Activated CD4-positive, alpha-beta T cell treated with anti-CD3 and anti-CD28 coated beads, Interleukin-2, amount 50 U/mL, for 1 hour (primary cell): ENCODE measurements at regions not wholly inside any gene's neighbourhood (a gene's known extent, or its start where the extent isn't known, plus 50 kb on each side); places are given as distances from the start of the nearest gene placed in this dataset.

Experiments
- DNase-seq: peaks from one replicate; pipeline ENCODE4 v3.0.0-alpha.2; 2020

- no peak for DNase-seq
These were observed 275.4 kb downstream of the NFKBIZ start for GRCh38 chr3:102124704-102125103.

- no peak for DNase-seq
These were observed 276.1 kb downstream of the NFKBIZ start for GRCh38 chr3:102125197-102125993.

DNA sequence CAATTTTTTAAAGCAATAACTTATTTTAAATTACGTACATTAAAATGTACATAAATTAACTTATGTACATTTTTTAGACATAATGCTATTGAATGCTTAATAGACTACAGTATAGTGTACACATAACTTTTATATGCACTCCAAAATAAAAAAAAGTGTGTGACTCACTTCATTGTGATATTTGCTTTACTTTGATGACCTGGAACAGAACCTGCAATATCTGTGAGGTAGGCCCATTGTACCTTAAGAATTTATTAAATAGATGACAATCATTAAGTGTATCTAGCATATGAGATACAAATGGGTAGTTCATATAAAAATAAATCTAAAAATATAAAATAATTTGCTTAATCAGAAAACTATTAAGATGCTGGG lies 276.7 kb downstream of the NFKBIZ start:
- no peak for DNase-seq

DNA sequence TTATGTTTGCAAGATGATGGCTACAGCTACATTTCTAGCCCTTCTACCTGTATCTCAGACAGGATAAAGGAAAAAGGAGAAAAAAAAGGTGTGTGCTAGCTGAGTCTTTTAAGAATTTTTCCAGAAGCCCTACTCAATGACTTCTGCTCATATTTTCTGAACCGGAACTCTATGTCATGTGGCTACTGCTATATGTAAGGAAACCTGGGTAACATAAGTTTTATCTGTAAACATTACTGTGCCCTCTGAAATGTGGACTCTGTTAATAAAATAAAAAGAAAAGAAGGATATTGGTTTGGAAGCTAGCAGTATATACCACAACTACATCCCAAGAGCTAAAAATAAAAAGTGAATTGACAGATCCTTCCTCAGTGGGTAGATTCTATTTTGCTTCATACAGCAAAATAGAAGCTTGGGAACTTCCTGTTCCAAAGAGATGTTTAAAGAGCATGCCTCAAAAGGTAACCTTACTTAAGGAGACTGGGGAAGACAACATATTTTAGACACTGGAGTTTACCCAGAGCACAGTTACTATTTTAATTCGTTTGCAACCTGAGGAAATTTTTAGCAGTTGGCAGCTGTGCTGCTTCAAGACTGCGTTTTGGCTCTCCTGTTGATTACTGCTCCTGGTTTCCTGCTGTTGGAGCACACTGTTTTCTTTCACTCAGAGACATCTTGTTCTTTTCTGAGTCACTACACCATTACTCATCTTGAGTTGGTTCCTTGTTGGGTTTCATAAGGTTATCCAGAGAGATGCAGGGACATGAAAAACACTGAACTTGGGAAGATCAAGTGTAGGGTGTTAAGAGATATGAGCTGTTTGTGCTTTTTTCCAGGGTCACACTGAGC lies 280.7 kb downstream of the NFKBIZ start:
- DNase-seq = no peak

DNA sequence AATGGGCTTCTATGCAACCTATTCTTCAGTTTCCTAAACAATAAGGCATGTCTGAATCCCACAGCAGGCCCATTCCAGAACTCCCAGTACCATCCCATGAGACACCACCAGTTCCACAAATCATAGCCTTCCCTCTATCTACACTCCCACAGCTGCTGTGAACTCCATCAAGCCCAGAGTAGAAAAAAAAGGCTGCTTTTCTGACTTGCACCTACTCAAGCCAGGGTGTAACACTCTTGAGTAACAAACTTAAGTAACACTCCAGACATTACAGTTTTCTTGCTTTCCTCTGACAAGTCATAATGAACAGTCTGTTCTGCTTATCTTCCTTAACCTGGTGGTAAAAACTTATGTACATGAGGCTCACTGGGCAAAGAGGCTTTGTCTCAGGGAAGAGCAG lies 283.1 kb downstream of the NFKBIZ start:
- no peak for DNase-seq

- no peak for DNase-seq
These were observed 284.1 kb downstream of the NFKBIZ start for GRCh38 chr3:102133376-102133775.

GRCh38 chr3:102135316-102135715 lies 286.0 kb downstream of the NFKBIZ start:
- no peak for DNase-seq

DNA sequence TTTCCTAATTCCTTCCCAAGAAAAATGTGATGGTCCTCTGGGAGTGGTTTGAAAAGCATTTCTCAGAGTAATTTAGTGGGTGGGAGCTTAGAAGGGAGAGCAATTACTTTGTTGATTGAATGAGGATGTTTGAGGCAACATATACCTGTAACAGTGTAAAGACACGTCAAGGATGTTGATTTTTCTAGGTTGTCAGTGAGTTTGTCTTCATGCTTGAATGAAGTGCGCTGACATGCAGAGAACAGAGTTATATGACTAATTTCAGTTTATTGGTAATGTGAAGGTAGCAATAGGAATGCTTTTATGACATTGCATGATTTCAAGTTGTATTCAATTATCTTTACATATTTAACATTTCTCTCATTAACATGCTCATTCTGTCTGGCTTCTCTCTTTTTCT lies 286.9 kb downstream of the NFKBIZ start:
- DNase-seq = no peak

DNA sequence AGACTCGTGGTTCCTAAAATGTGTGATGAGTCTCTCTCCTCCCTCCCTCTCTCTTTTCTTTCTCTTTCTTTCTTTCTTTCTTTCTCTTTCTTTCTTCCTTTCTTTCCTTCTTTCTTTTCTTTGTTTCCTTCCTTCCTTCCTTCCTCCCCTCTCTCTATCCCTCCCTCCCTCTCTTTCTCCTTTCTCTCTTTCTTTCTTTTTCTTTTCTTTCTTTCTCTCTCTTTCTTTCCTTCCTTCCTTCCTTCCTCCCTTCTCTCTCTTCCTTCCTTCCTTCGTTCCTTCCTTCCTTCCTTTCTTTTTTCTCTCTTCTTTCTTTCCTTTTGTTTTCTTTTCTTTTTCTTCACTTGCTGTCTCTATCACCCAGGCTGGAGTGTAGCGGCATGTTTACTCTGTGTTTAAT lies 290.8 kb downstream of the NFKBIZ start:
- DNase-seq = no peak

DNA sequence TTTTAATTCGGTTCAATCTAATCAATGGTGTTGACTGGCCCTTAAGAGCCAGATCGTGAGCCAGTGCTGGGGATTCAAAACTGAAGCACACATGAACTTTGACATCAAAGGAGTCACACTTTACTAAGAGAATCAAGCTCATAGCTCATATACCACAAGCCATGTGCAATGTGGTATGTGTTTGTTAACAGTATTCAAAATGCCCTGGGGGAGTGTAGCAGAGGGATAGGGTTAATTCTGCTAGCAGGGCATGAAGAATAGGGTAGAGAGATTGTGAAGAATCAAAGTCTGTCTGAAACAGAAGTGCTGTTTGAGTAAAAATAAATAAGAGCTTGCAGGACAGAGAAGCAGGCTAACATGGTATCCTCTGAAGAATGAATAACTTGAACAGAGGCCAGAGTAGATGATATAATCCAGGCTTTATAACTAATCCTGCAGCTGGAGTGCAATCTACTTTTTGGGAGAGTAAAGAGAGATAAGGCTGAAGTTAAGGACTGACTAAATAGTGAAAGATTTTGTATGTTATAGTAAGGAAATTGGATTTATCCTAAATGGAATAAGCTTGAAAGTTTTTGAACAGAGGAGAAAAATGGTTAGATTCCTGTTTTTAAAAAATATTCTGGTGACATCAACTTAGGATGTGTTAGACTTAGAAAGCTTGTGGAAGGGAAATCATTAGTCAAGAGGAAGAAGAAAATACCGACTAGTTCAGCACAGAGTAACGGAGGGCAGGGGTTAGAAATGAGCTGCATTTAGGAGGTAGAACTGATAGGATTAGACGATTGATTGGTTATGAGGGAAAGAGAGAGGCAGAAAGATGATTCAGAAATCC lies 292.0 kb downstream of the NFKBIZ start:
- no peak for DNase-seq

- DNase-seq = no peak
These were observed 292.6 kb downstream of the NFKBIZ start for GRCh38 chr3:102141928-102142239.

DNA sequence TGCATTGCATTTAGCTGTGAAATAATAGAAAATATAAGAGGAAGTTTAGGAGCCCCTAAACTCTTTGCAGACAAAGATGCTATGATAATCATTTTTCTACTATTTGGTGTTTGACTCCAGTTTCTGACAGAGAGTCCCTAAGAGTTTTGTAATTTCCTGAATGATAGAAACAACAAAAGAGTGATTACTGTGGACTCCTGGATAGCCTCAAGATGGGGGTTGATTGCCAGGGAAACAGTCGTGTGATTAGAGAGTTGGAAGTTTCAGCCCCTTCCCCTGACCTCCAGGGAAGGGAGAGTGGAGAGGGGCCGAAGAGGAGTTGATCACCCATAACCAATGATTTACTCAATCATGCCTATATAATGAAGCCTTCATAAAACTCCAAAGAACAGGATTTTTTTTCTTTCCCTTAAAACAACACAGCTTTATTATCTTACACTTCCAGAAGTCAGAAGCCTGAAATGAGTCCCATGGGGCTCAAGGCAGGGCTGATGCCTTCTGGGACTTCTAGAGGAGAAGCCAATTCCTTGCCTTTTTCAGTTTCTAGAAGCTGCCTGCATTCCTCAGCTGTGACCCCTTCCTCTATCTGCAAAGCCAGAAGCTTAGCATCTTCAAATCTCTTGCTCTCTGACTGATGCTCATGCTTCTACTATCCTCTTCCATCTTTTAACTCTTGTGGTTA lies 292.3 kb upstream of the ZPLD1 start:
- no peak for DNase-seq

- no peak for DNase-seq
These were observed 291.3 kb upstream of the ZPLD1 start for GRCh38 chr3:102143536-102143935.

GRCh38 chr3:102144063-102144462 lies 290.8 kb upstream of the ZPLD1 start:
- no peak for DNase-seq

- no peak for DNase-seq
These were observed 286.0 kb upstream of the ZPLD1 start for GRCh38 chr3:102148598-102149337.

DNA sequence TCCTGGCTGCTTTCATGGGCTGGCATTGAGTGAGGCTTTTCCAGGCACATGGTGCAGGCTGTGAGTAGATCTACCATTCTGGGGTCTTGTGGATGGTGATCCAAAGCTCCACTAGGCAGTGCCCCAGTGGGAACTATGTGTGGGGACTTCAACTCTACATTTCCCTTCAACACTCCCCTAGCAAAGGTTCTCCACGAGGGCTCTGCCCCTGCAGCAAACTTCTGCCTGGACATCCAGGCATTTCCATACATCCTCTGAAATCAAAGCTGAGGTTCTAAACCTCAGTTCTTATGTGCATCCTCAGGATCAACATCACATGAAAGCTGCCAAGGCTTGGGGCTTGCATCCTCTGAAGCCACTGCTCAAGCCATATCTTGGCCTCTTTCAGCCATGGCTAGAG lies 282.9 kb upstream of the ZPLD1 start:
- DNase-seq = no peak

- no peak for DNase-seq
These were observed 278.4 kb upstream of the ZPLD1 start for GRCh38 chr3:102156426-102156825.

DNA sequence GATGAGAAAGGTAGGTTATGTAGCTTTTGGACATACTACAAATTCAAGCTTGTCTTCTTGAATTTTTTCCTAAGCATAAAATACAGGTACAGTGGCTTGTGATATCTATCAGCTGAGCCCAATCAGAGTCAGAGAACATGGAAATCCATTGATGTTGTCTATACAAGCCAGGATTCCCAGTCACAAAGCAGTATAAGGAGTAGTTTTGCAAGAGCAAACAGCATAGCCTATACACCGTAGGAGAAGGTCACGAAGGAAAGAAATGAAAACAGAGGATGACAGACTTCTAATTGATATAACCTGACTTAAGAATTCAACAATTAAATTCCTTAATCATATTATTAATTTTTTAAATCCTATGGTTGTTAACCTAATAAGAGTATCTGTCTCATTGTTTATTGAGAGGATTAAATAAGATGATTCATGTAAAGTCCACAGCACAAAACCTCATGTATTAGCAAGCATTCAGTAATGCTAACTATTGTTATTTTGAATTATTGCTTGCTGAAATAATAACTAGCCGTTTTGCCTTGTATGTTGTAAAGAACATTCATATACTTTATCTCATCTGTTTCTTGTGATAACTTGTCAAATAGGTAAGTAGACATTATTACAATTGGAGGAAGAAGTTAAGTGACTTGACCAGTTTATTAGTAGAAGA lies 276.6 kb upstream of the ZPLD1 start:
- no peak for DNase-seq

- no peak for DNase-seq
These were observed 274.9 kb upstream of the ZPLD1 start for GRCh38 chr3:102159810-102160451.

DNA sequence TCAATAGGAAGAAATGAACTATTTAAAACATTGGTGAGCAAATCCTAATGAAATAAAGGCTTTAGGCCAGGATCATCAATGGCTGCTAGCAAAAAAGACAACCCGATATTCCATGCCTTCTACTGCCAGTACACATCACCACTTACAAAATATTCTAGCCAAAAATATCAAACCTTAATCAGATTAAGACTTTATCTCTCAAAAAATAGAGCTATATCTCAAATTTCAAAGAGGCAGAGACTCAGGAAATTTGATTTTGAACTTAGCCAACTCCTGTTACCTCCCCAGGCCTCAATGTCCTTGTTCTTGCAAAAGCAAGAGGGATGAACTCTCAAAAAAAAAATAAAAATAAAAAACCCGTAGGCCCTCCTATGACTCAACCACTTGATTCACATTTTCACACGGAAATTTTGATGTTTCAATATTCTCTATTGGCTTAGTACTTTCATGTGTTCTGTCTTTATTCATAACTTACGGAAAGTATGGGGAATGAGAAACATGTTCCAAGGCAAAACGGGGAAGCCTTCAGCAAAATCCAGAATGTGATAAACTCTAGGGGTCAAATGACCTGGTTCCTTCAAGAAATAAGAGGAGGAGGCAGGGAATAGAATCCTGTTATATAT lies 273.3 kb upstream of the ZPLD1 start:
- DNase-seq = no peak

DNA sequence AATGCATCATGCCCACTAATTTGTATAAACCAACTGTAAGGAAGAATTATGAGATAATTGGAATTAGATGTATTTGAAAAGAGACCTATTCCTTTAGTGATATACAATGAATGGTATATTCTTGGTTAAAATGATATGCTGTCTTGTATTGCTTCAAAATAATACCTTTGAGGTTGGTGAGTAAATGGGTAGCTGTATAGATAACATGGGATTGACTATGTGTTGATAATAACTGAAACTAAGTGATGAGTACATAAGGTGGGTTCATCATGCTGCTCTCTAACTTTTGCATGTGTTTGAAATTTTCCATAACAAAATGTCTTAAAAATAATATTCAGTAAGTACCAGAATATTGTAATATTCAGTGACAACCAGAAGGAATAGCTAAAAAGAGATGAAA lies 272.6 kb upstream of the ZPLD1 start:
- DNase-seq = no peak
